ENCODE measurements at regions not wholly inside any gene's neighbourhood (a gene's known extent, or its start where the extent isn't known, plus 50 kb on each side); places are given as distances from the start of the nearest gene placed in this dataset.
"Not testable (repeated sequence)": the region's sequence is repeated elsewhere in the genome, so short reads cannot be mapped to it uniquely, and the experiment has no call there.

GRCh38 chr9:13439685-13440476 is 160.4 kb upstream of the MPDZ start:
- Histone ChIP-seq H3K4me3 (ENCODE audit: low read depth, low read length, poor library complexity, severe bottlenecking) (no peak overlapping the region), H3K4me2 (ENCODE audit: low read length) (no peak overlapping the region), H3K27ac (ENCODE audit: low read depth, low read length, poor library complexity, severe bottlenecking) (no peak overlapping the region), H3K9me2 (ENCODE audit: low read depth, low read length) (no peaks in the 10 kb centered on the region), H3K27me3 (ENCODE audit: insufficient read depth, low read length) (no peaks in the 10 kb centered on the region), H3K9ac (ENCODE audit: low read length) (no peak overlapping the region), H3K36me3 (ENCODE audit: insufficient read depth, low read length) (no peaks in the 10 kb centered on the region), H3K4me1 (ENCODE audit: insufficient read depth, low read length, severe bottlenecking) (no peaks in the 10 kb centered on the region), H2AFZ (ENCODE audit: low read length) (no peak overlapping the region), H4K20me1 (ENCODE audit: insufficient read depth, low read length) (no peaks in the 10 kb centered on the region), H3K9me3 (ENCODE audit: low read length) (no peaks in the 10 kb centered on the region), H3K79me2 (ENCODE audit: insufficient read depth, low read length) (no peaks in the 10 kb centered on the region), H3F3A (ENCODE audit: insufficient read depth, low read length) (no peaks in the 10 kb centered on the region)
- TF ChIP-seq, protein P1, sequence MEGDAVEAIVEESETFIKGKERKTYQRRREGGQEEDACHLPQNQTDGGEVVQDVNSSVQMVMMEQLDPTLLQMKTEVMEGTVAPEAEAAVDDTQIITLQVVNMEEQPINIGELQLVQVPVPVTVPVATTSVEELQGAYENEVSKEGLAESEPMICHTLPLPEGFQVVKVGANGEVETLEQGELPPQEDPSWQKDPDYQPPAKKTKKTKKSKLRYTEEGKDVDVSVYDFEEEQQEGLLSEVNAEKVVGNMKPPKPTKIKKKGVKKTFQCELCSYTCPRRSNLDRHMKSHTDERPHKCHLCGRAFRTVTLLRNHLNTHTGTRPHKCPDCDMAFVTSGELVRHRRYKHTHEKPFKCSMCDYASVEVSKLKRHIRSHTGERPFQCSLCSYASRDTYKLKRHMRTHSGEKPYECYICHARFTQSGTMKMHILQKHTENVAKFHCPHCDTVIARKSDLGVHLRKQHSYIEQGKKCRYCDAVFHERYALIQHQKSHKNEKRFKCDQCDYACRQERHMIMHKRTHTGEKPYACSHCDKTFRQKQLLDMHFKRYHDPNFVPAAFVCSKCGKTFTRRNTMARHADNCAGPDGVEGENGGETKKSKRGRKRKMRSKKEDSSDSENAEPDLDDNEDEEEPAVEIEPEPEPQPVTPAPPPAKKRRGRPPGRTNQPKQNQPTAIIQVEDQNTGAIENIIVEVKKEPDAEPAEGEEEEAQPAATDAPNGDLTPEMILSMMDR (IDR thresholded peaks at IDR 0.05; ENCODE audit: low read length), result no peak
- TF ChIP-seq EZH2 (IDR thresholded peaks at IDR 0.05; ENCODE audit: borderline replicate concordance, low read length), result no peak

DNA sequence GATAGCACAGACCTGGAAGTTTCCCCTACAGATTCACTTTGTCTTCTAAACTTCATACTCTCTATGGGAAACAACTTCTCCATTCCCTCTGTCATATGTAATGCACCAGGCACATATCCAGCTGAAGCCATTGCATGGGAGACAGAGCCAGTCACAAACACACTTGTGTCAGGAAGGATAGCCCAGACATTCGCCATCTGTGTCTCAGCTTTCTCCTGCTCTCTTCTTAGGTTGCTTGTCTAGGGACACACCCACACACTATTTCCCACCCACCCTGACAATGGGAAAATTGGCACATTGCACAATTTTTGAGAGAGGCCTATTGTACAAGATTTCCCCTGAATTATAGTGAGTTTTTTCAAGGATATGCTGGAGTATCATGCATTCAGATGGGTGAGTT is 158.4 kb upstream of the MPDZ start:
- no peaks in the 10 kb centered on the region for H3K9me3 ChIP-seq (ENCODE audit: low read length)
- H3K79me2 ChIP-seq (ENCODE audit: insufficient read depth, low read length), result no peaks in the 10 kb centered on the region
- no peak overlapping the region for H3K4me2 ChIP-seq (ENCODE audit: low read length)
- H3F3A ChIP-seq (ENCODE audit: insufficient read depth, low read length), result no peaks in the 10 kb centered on the region
- H3K27ac ChIP-seq (ENCODE audit: low read depth, low read length, poor library complexity, severe bottlenecking), result no peak overlapping the region
- no peak overlapping the region for H3K9ac ChIP-seq (ENCODE audit: low read length)
- H3K36me3 ChIP-seq (ENCODE audit: insufficient read depth, low read length), result no peaks in the 10 kb centered on the region
- no peaks in the 10 kb centered on the region for H3K4me1 ChIP-seq (ENCODE audit: insufficient read depth, low read length, severe bottlenecking)
- H3K27me3 ChIP-seq (ENCODE audit: insufficient read depth, low read length), result no peaks in the 10 kb centered on the region
- H2AFZ ChIP-seq (ENCODE audit: low read length), result no peak overlapping the region
- H3K4me3 ChIP-seq (ENCODE audit: low read depth, low read length, poor library complexity, severe bottlenecking), result no peak overlapping the region
- TF ChIP-seq, protein P1 (IDR thresholded peaks at IDR 0.05; ENCODE audit: low read length), result no peak
- no peak for TF ChIP-seq EZH2 (IDR thresholded peaks at IDR 0.05; ENCODE audit: borderline replicate concordance, low read length)
- H4K20me1 ChIP-seq (ENCODE audit: insufficient read depth, low read length), result no peaks in the 10 kb centered on the region
- no peaks in the 10 kb centered on the region for H3K9me2 ChIP-seq (ENCODE audit: low read depth, low read length)

GRCh38 chr9:13436591-13436990 is 157.1 kb upstream of the MPDZ start:
- H3K79me2 ChIP-seq (ENCODE audit: insufficient read depth, low read length), result no peaks in the 10 kb centered on the region
- H3K9me2 ChIP-seq (ENCODE audit: low read depth, low read length), result no peaks in the 10 kb centered on the region
- no peaks in the 10 kb centered on the region for H4K20me1 ChIP-seq (ENCODE audit: insufficient read depth, low read length)
- H3K4me2 ChIP-seq (ENCODE audit: low read length), result no peak overlapping the region
- H3K9ac ChIP-seq (ENCODE audit: low read length), result no peak overlapping the region
- H3K4me1 ChIP-seq (ENCODE audit: insufficient read depth, low read length, severe bottlenecking), result no peaks in the 10 kb centered on the region
- H3K27ac ChIP-seq (ENCODE audit: low read depth, low read length, poor library complexity, severe bottlenecking), result no peak overlapping the region
- no peaks in the 10 kb centered on the region for H3F3A ChIP-seq (ENCODE audit: insufficient read depth, low read length)
- no peak overlapping the region for H3K4me3 ChIP-seq (ENCODE audit: low read depth, low read length, poor library complexity, severe bottlenecking)
- H3K36me3 ChIP-seq (ENCODE audit: insufficient read depth, low read length), result no peaks in the 10 kb centered on the region
- H3K9me3 ChIP-seq (ENCODE audit: low read length), result no peaks in the 10 kb centered on the region
- TF ChIP-seq, protein P1 (IDR thresholded peaks at IDR 0.05; ENCODE audit: low read length), result no peak
- no peak for TF ChIP-seq EZH2 (IDR thresholded peaks at IDR 0.05; ENCODE audit: borderline replicate concordance, low read length)
- H2AFZ ChIP-seq (ENCODE audit: low read length), result no peak overlapping the region
- no peaks in the 10 kb centered on the region for H3K27me3 ChIP-seq (ENCODE audit: insufficient read depth, low read length)

- not testable (repeated sequence) for H3K9me2 ChIP-seq (ENCODE audit: low read depth, low read length); H3K4me1 ChIP-seq (ENCODE audit: insufficient read depth, low read length, severe bottlenecking); H3K9me3 ChIP-seq (ENCODE audit: low read length); H2AFZ ChIP-seq (ENCODE audit: low read length); H3K27me3 ChIP-seq (ENCODE audit: insufficient read depth, low read length); H3K9ac ChIP-seq (ENCODE audit: low read length); H3K4me2 ChIP-seq (ENCODE audit: low read length); H3K27ac ChIP-seq (ENCODE audit: low read depth, low read length, poor library complexity, severe bottlenecking); H3K36me3 ChIP-seq (ENCODE audit: insufficient read depth, low read length); H3K4me3 ChIP-seq (ENCODE audit: low read depth, low read length, poor library complexity, severe bottlenecking); H3F3A ChIP-seq (ENCODE audit: insufficient read depth, low read length); H4K20me1 ChIP-seq (ENCODE audit: insufficient read depth, low read length); H3K79me2 ChIP-seq (ENCODE audit: insufficient read depth, low read length)
Measured at GRCh38 chr9:13433453-13433852, 154.0 kb upstream of the MPDZ start.
